Neuronal stem cell (in vitro differentiated cells): ENCODE measurements at regions not wholly inside any gene's neighbourhood (a gene's known extent, or its start where the extent isn't known, plus 50 kb on each side); places are given as distances from the start of the nearest gene placed in this dataset.

ENCODE experiments used
- DNase-seq: peaks from one replicate; pipeline ENCODE4 v3.0.0-alpha.2; 2013; ENCODE audit warnings: low spot score
- H2AFZ ChIP-seq: one replicate; pipeline ENCODE4 v1.6.1; 2013; ENCODE audit warnings: mild to moderate bottlenecking, low read length, inconsistent platforms
- H2AK5ac ChIP-seq: 2 replicates; pipeline ENCODE4 v1.6.1; 2013; ENCODE audit warnings: low read depth, mild to moderate bottlenecking, inconsistent platforms, low read length, moderate library complexity, mixed read lengths
- H2BK120ac ChIP-seq: 2 replicates; pipeline ENCODE4 v1.6.1; 2013; ENCODE audit warnings: low read depth, mild to moderate bottlenecking, inconsistent platforms, low read length, moderate library complexity, mixed read lengths
- H2BK12ac ChIP-seq: one replicate; pipeline ENCODE4 v1.6.1; 2013; ENCODE audit warnings: low read length, inconsistent platforms
- H2BK15ac ChIP-seq: 2 replicates; pipeline ENCODE4 v1.6.1; 2013; ENCODE audit warnings: mild to moderate bottlenecking, low read length, inconsistent platforms, mixed read lengths
- H2BK5ac ChIP-seq: one replicate; pipeline ENCODE4 v1.6.1; 2013; ENCODE audit warnings: inconsistent platforms, mild to moderate bottlenecking, low read length, moderate library complexity
- H3K14ac ChIP-seq: one replicate; pipeline ENCODE4 v1.6.1; 2013; ENCODE audit warnings: low read length, inconsistent platforms
- H3K18ac ChIP-seq: 2 replicates; pipeline ENCODE4 v1.6.1; 2013; ENCODE audit warnings: low read length, inconsistent platforms
- H3K23ac ChIP-seq: 2 replicates; pipeline ENCODE4 v1.6.1; 2013; ENCODE audit warnings: low read depth, mild to moderate bottlenecking, mixed read lengths, low read length, inconsistent platforms; ENCODE audit not compliant: poor library complexity
- H3K27ac ChIP-seq: replicated peaks from 3 replicates; pipeline ENCODE4 v1.5.1; 2013; ENCODE audit warnings: low read length, inconsistent platforms
- H3K27me3 ChIP-seq, 3 experiments: 2 replicates each; pipeline ENCODE4 v1.6.1; 2013; ENCODE audit warnings: low read length in 3 of 3, mild to moderate bottlenecking in 2 of 3, inconsistent platforms in 1 of 3, low read depth in 1 of 3, mixed read lengths in 1 of 3, moderate library complexity in 1 of 3; ENCODE audit not compliant: control insufficient read depth in 3 of 3, insufficient read depth in 3 of 3
- H3K36me3 ChIP-seq, 2 donors: replicated peaks in 1 of 2; 2 replicates each; pipeline ENCODE4 v1.6.1; 2013; ENCODE audit warnings: low read length in 2 of 2; ENCODE audit not compliant: control insufficient read depth in 2 of 2, insufficient read depth in 2 of 2
- H3K4ac ChIP-seq: 2 replicates; pipeline ENCODE4 v1.6.1; 2013; ENCODE audit warnings: inconsistent platforms, mild to moderate bottlenecking, low read length, moderate library complexity
- H3K4me1 ChIP-seq, 2 donors: 1 replicate in 1 of 2; 2 replicates in 1 of 2; pipeline ENCODE4 v1.6.1; 2013; ENCODE audit warnings: low read length in 2 of 2, low read depth in 1 of 2; ENCODE audit not compliant: control insufficient read depth in 2 of 2, insufficient read depth in 1 of 2
- H3K4me2 ChIP-seq: one replicate; pipeline ENCODE4 v1.6.1; 2013; ENCODE audit warnings: mild to moderate bottlenecking, low read length, inconsistent platforms; ENCODE audit not compliant: insufficient read depth, poor library complexity, severe bottlenecking
- H3K4me3 ChIP-seq, 2 donors: 2 replicates each; pipeline ENCODE4 v1.5.1; 2013; ENCODE audit warnings: low read length in 2 of 2, mild to moderate bottlenecking in 2 of 2, inconsistent platforms in 1 of 2, moderate library complexity in 1 of 2
- H3K79me1 ChIP-seq: one replicate; pipeline ENCODE4 v1.6.1; 2013; ENCODE audit warnings: low read depth, mild to moderate bottlenecking, inconsistent platforms, low read length, moderate library complexity
- H3K9ac ChIP-seq: one replicate; pipeline ENCODE4 v1.6.1; 2013; ENCODE audit warnings: mild to moderate bottlenecking, low read depth, low read length, inconsistent platforms; ENCODE audit not compliant: poor library complexity
- H3K9me3 ChIP-seq, 2 donors: replicated peaks in 1 of 2; 2 replicates each; pipeline versions ENCODE3 to v1.6.1; 2013; ENCODE audit warnings: low read length in 2 of 2, mild to moderate bottlenecking in 2 of 2, inconsistent platforms in 1 of 2, low read depth in 1 of 2, mixed read lengths in 1 of 2, moderate library complexity in 1 of 2; ENCODE audit not compliant: control insufficient read depth in 2 of 2, insufficient read depth in 1 of 2
- H4K8ac ChIP-seq: one replicate; pipeline ENCODE4 v1.6.1; 2013; ENCODE audit warnings: low read depth, mild to moderate bottlenecking, inconsistent platforms, low read length, moderate library complexity
- H4K91ac ChIP-seq: one replicate; pipeline ENCODE4 v1.6.1; 2013; ENCODE audit warnings: low read length, low read depth, mild to moderate bottlenecking, inconsistent platforms; ENCODE audit not compliant: poor library complexity
- WGBS, 2 donors: extraction: QIAGEN DNeasy Blood & Tissue Kit; methylation state at CpG; one replicate each; pipeline ENCODE4 v1.1.7; 2013; ENCODE audit warnings: missing lambda C conversion rate in 2 of 2, mixed read lengths in 1 of 2; ENCODE audit not compliant: insufficient read length in 2 of 2, insufficient replicate concordance in 1 of 2; ENCODE audit errors: extremely low coverage in 2 of 2; 5-methylcytosine and 5-hydroxymethylcytosine counted together

DNA sequence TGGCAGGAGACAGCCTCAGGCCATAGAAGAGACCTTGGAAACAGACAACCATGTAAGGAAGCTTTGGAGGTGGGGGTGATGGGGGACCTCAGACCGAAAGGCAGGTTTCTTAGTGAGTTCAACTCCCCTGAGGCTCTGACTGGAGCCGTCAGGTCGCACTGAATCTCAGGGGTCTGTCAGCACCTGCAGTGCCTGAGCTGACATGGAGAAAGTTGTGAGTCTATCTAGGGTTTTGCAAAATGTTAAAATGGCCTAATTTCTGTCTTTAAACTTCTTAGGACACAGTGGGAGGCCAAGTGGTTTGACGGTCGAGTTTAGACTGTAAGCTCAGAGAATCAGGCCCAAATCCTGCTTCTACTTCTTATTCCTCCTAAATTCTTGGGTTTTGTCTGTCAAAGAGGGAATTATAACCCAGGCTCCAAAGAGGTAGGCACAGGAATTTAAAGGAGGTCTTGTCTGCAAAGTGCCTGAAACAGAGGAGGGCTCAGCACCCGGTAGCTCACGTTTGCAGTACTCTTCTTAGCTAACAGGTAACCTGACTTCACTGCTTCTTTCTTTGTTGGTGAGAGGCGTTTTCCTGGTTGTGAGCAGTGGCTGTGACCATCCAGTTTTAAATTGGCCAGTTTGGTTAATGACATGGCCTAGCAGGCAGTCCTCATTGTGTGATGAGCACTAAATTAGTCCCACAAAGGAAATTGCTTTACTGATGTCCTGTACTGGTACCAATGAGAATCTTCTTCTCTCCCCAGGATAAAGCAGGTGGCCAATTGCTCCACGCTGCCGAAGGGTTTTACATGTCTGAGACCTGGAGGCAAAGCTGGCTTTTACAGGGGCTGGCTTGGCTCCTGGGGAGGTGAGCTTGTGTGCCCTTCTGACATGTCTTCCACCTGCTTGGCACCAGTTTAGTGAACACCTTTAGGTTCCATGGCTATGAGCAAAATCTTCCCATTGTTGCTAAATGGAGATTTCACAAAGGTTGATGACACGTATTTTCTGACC lies 95.7 kb downstream of the MYCN start:
- Histone ChIP-seq H2BK15ac (no peak overlapping the region), H3K79me1 (no peaks in the 10 kb centered on the region), H4K8ac (no peak overlapping the region), H3K4me3 (no peak overlapping the region), H3K27me3 (no peaks in the 10 kb centered on the region), H2BK120ac (no peak overlapping the region), H2AK5ac (no peak overlapping the region), H3K18ac (no peak overlapping the region), H2AFZ (no peak overlapping the region), H3K4me1 (peaks cover 29 to 35% of the 10 kb centered on the region in 2 donors), H4K91ac (no peak overlapping the region), H3K36me3 (no peaks in the 10 kb centered on the region), H3K27ac (no peak overlapping the region), H3K9me3 (no peaks in the 10 kb centered on the region), H3K9ac (no peak overlapping the region), H3K4me2 (no peak overlapping the region), H2BK5ac (no peak overlapping the region), H3K23ac (no peak overlapping the region), H3K14ac (no peak overlapping the region), H3K4ac (no peak overlapping the region), H2BK12ac (no peak overlapping the region)
- DNase-seq: no peak
- no CpG with 5 or more reads among the region's 11 CpGs for WGBS, 2 donors

GRCh38 chr2:16034975-16035746 lies 94.8 kb downstream of the MYCN start:
- no peak overlapping the region for H3K23ac ChIP-seq
- no peak overlapping the region for H3K4me2 ChIP-seq
- H2BK120ac ChIP-seq: no peak overlapping the region
- H3K4me3 ChIP-seq: no peak overlapping the region
- no peaks in the 10 kb centered on the region for H3K9me3 ChIP-seq
- no peak overlapping the region for H2BK5ac ChIP-seq
- H3K36me3 ChIP-seq: no peaks in the 10 kb centered on the region
- no peaks in the 10 kb centered on the region for H3K27me3 ChIP-seq
- H2AK5ac ChIP-seq: no peak overlapping the region
- no peak overlapping the region for H2BK15ac ChIP-seq
- no peak for DNase-seq
- H3K9ac ChIP-seq: no peak overlapping the region
- H4K91ac ChIP-seq: no peak overlapping the region
- WGBS, 2 donors: no CpG with 5 or more reads among the region's 10 CpGs
- peaks cover 33 to 39% of the 10 kb centered on the region in 2 donors for H3K4me1 ChIP-seq
- H3K4ac ChIP-seq: no peak overlapping the region
- H2AFZ ChIP-seq: no peak overlapping the region
- H4K8ac ChIP-seq: no peak overlapping the region
- H3K27ac ChIP-seq: no peak overlapping the region
- no peak overlapping the region for H3K14ac ChIP-seq
- H3K18ac ChIP-seq: no peak overlapping the region
- H3K79me1 ChIP-seq: no peaks in the 10 kb centered on the region
- no peak overlapping the region for H2BK12ac ChIP-seq

GRCh38 chr2:16034151-16034974 lies 94.0 kb downstream of the MYCN start:
- no peak for DNase-seq
- Histone ChIP-seq H3K4ac (no peak overlapping the region), H4K8ac (no peak overlapping the region), H3K79me1 (no peaks in the 10 kb centered on the region), H3K18ac (peak overlapping the region; percentile 63), H3K9ac (no peak overlapping the region), H3K4me2 (no peak overlapping the region), H3K27me3 (no peaks in the 10 kb centered on the region), H2BK15ac (peak overlapping the region; percentile 60), H2AK5ac (no peak overlapping the region), H2BK12ac (no peak overlapping the region), H2BK5ac (no peak overlapping the region), H3K23ac (no peak overlapping the region), H3K4me3 (no peak overlapping the region), H3K27ac (no peak overlapping the region), H2AFZ (no peak overlapping the region), H4K91ac (no peak overlapping the region), H3K14ac (no peak overlapping the region), H2BK120ac (no peak overlapping the region), H3K9me3 (no peaks in the 10 kb centered on the region), H3K36me3 (no peaks in the 10 kb centered on the region), H3K4me1 (peaks cover 38 to 44% of the 10 kb centered on the region in 2 donors)
- no CpG with 5 or more reads among the region's 5 CpGs for WGBS, 2 donors
